ENCODE measurements at regions not wholly inside any gene's neighbourhood (a gene's known extent, or its start where the extent isn't known, plus 50 kb on each side); places are given as distances from the start of the nearest gene placed in this dataset.

- no peaks in the 10 kb centered on the region for H3K36me3 ChIP-seq (ENCODE audit: control insufficient read depth in 2 of 2, insufficient read depth in 2 of 2, low read length in 1 of 2)
- peaks cover 0 to 9% of the 10 kb centered on the region in 2 donors for H3K9me3 ChIP-seq (ENCODE audit: control insufficient read depth in 2 of 2, insufficient read depth in 1 of 2, low read length in 1 of 2)
- DNase-seq (ENCODE audit: low read depth in 6 of 9, low spot score in 9 of 9) = no peak
- no peak overlapping the region for H3K4me3 ChIP-seq (ENCODE audit: low read length in 2 of 2)
- H3K4me1 ChIP-seq (ENCODE audit: control insufficient read depth in 2 of 2, insufficient read depth in 2 of 2, low read length in 2 of 2) = no peaks in the 10 kb centered on the region
- H3K27ac ChIP-seq (ENCODE audit: low read depth in 1 of 2, low read length in 1 of 2) = no peak overlapping the region
- H3K27me3 ChIP-seq (ENCODE audit: control insufficient read depth in 2 of 2, insufficient read depth in 1 of 2, low read length in 1 of 2) = no peaks in the 10 kb centered on the region
- WGBS = 80% methylated on average over 5 of the region's 5 CpGs
These were observed 284.2 kb upstream of the NMUR2 start for GRCh38 chr5:152689250-152689711.

GRCh38 chr5:152694231-152694630, 289.2 kb upstream of the NMUR2 start:
- Histone ChIP-seq H3K4me1 (ENCODE audit: control insufficient read depth in 2 of 2, insufficient read depth in 2 of 2, low read length in 2 of 2) (no peaks in the 10 kb centered on the region), H3K4me3 (ENCODE audit: low read length in 2 of 2) (no peak overlapping the region), H3K36me3 (ENCODE audit: control insufficient read depth in 2 of 2, insufficient read depth in 2 of 2, low read length in 1 of 2) (no peaks in the 10 kb centered on the region), H3K27ac (ENCODE audit: low read depth in 1 of 2, low read length in 1 of 2) (no peak overlapping the region), H3K9me3 (ENCODE audit: control insufficient read depth in 2 of 2, insufficient read depth in 1 of 2, low read length in 1 of 2) (peaks cover 0 to 7% of the 10 kb centered on the region in 2 donors), H3K27me3 (ENCODE audit: control insufficient read depth in 2 of 2, insufficient read depth in 1 of 2, low read length in 1 of 2) (no peaks in the 10 kb centered on the region)
- DNase-seq (ENCODE audit: low read depth in 6 of 9, low spot score in 9 of 9) = no peak
- WGBS = 48% methylated on average over 2 of the region's 2 CpGs

GRCh38 chr5:152701305-152701949, 296.3 kb upstream of the NMUR2 start:
- DNase-seq (ENCODE audit: low read depth in 6 of 9, low spot score in 9 of 9) = no peak
- Histone ChIP-seq H3K36me3 (ENCODE audit: control insufficient read depth in 2 of 2, insufficient read depth in 2 of 2, low read length in 1 of 2) (no peaks in the 10 kb centered on the region), H3K4me3 (ENCODE audit: low read length in 2 of 2) (no peak overlapping the region), H3K9me3 (ENCODE audit: control insufficient read depth in 2 of 2, insufficient read depth in 1 of 2, low read length in 1 of 2) (peaks cover 0 to 4% of the 10 kb centered on the region in 2 donors), H3K27me3 (ENCODE audit: control insufficient read depth in 2 of 2, insufficient read depth in 1 of 2, low read length in 1 of 2) (no peaks in the 10 kb centered on the region), H3K4me1 (ENCODE audit: control insufficient read depth in 2 of 2, insufficient read depth in 2 of 2, low read length in 2 of 2) (no peaks in the 10 kb centered on the region), H3K27ac (ENCODE audit: low read depth in 1 of 2, low read length in 1 of 2) (no peak overlapping the region)
- WGBS = 68% methylated on average over 2 of the region's 2 CpGs

- H3K4me3 ChIP-seq (ENCODE audit: low read length in 2 of 2) = no peak overlapping the region
- H3K27ac ChIP-seq (ENCODE audit: low read depth in 1 of 2, low read length in 1 of 2) = no peak overlapping the region
- no peaks in the 10 kb centered on the region for H3K36me3 ChIP-seq (ENCODE audit: control insufficient read depth in 2 of 2, insufficient read depth in 2 of 2, low read length in 1 of 2)
- H3K27me3 ChIP-seq (ENCODE audit: control insufficient read depth in 2 of 2, insufficient read depth in 1 of 2, low read length in 1 of 2) = no peaks in the 10 kb centered on the region
- no peaks in the 10 kb centered on the region for H3K4me1 ChIP-seq (ENCODE audit: control insufficient read depth in 2 of 2, insufficient read depth in 2 of 2, low read length in 2 of 2)
- 97% methylated on average over 1 of the region's 1 CpG for WGBS
- no peaks in the 10 kb centered on the region for H3K9me3 ChIP-seq (ENCODE audit: control insufficient read depth in 2 of 2, insufficient read depth in 1 of 2, low read length in 1 of 2)
- DNase-seq (ENCODE audit: low read depth in 6 of 9, low spot score in 9 of 9) = no peak
These were observed 299.2 kb upstream of the NMUR2 start for GRCh38 chr5:152704286-152704685.

- WGBS = 57% methylated on average over 2 of the region's 2 CpGs
- H3K27ac ChIP-seq (ENCODE audit: low read depth in 1 of 2, low read length in 1 of 2) = no peak overlapping the region
- no peaks in the 10 kb centered on the region for H3K4me1 ChIP-seq (ENCODE audit: control insufficient read depth in 2 of 2, insufficient read depth in 2 of 2, low read length in 2 of 2)
- H3K4me3 ChIP-seq (ENCODE audit: low read length in 2 of 2) = no peak overlapping the region
- H3K36me3 ChIP-seq (ENCODE audit: control insufficient read depth in 2 of 2, insufficient read depth in 2 of 2, low read length in 1 of 2) = no peaks in the 10 kb centered on the region
- no peaks in the 10 kb centered on the region for H3K27me3 ChIP-seq (ENCODE audit: control insufficient read depth in 2 of 2, insufficient read depth in 1 of 2, low read length in 1 of 2)
- no peaks in the 10 kb centered on the region for H3K9me3 ChIP-seq (ENCODE audit: control insufficient read depth in 2 of 2, insufficient read depth in 1 of 2, low read length in 1 of 2)
- no peak for DNase-seq (ENCODE audit: low read depth in 6 of 9, low spot score in 9 of 9)
These were observed 306.8 kb upstream of the NMUR2 start for GRCh38 chr5:152711801-152712388.

- Histone ChIP-seq H3K27me3 (ENCODE audit: control insufficient read depth in 2 of 2, insufficient read depth in 1 of 2, low read length in 1 of 2) (no peaks in the 10 kb centered on the region), H3K9me3 (ENCODE audit: control insufficient read depth in 2 of 2, insufficient read depth in 1 of 2, low read length in 1 of 2) (peaks cover 0 to 11% of the 10 kb centered on the region in 2 donors), H3K36me3 (ENCODE audit: control insufficient read depth in 2 of 2, insufficient read depth in 2 of 2, low read length in 1 of 2) (no peaks in the 10 kb centered on the region), H3K4me3 (ENCODE audit: low read length in 2 of 2) (no peak overlapping the region), H3K27ac (ENCODE audit: low read depth in 1 of 2, low read length in 1 of 2) (no peak overlapping the region), H3K4me1 (ENCODE audit: control insufficient read depth in 2 of 2, insufficient read depth in 2 of 2, low read length in 2 of 2) (no peaks in the 10 kb centered on the region)
- DNase-seq (ENCODE audit: low read depth in 6 of 9, low spot score in 9 of 9) = no peak
- 10% methylated on average over 2 of the region's 2 CpGs for WGBS
These were observed 312.3 kb upstream of the NMUR2 start for GRCh38 chr5:152717393-152717792.

GRCh38 chr5:152723482-152723881, 318.4 kb upstream of the NMUR2 start:
- Histone ChIP-seq H3K9me3 (ENCODE audit: control insufficient read depth in 2 of 2, insufficient read depth in 1 of 2, low read length in 1 of 2) (peaks cover 1 to 14% of the 10 kb centered on the region in 2 donors), H3K27me3 (ENCODE audit: control insufficient read depth in 2 of 2, insufficient read depth in 1 of 2, low read length in 1 of 2) (no peaks in the 10 kb centered on the region), H3K36me3 (ENCODE audit: control insufficient read depth in 2 of 2, insufficient read depth in 2 of 2, low read length in 1 of 2) (no peaks in the 10 kb centered on the region), H3K4me1 (ENCODE audit: control insufficient read depth in 2 of 2, insufficient read depth in 2 of 2, low read length in 2 of 2) (no peaks in the 10 kb centered on the region), H3K27ac (ENCODE audit: low read depth in 1 of 2, low read length in 1 of 2) (no peak overlapping the region), H3K4me3 (ENCODE audit: low read length in 2 of 2) (no peak overlapping the region)
- no peak for DNase-seq (ENCODE audit: low read depth in 6 of 9, low spot score in 9 of 9)
- 92% methylated on average over 6 of the region's 6 CpGs for WGBS

- no peak overlapping the region for H3K4me3 ChIP-seq (ENCODE audit: low read length in 2 of 2)
- no peaks in the 10 kb centered on the region for H3K27me3 ChIP-seq (ENCODE audit: control insufficient read depth in 2 of 2, insufficient read depth in 1 of 2, low read length in 1 of 2)
- no peak overlapping the region for H3K27ac ChIP-seq (ENCODE audit: low read depth in 1 of 2, low read length in 1 of 2)
- WGBS = 94% methylated on average over 3 of the region's 3 CpGs
- no peaks in the 10 kb centered on the region for H3K9me3 ChIP-seq (ENCODE audit: control insufficient read depth in 2 of 2, insufficient read depth in 1 of 2, low read length in 1 of 2)
- no peak for DNase-seq (ENCODE audit: low read depth in 6 of 9, low spot score in 9 of 9)
- no peaks in the 10 kb centered on the region for H3K4me1 ChIP-seq (ENCODE audit: control insufficient read depth in 2 of 2, insufficient read depth in 2 of 2, low read length in 2 of 2)
- no peaks in the 10 kb centered on the region for H3K36me3 ChIP-seq (ENCODE audit: control insufficient read depth in 2 of 2, insufficient read depth in 2 of 2, low read length in 1 of 2)
These were observed 325.1 kb upstream of the NMUR2 start for GRCh38 chr5:152730176-152730575.

GRCh38 chr5:152736906-152737305, 331.8 kb upstream of the NMUR2 start:
- WGBS = 90% methylated on average over 4 of the region's 4 CpGs
- H3K4me3 ChIP-seq (ENCODE audit: low read length in 2 of 2) = no peak overlapping the region
- no peak for DNase-seq (ENCODE audit: low read depth in 6 of 9, low spot score in 9 of 9)
- no peaks in the 10 kb centered on the region for H3K27me3 ChIP-seq (ENCODE audit: control insufficient read depth in 2 of 2, insufficient read depth in 1 of 2, low read length in 1 of 2)
- H3K27ac ChIP-seq (ENCODE audit: low read depth in 1 of 2, low read length in 1 of 2) = no peak overlapping the region
- H3K36me3 ChIP-seq (ENCODE audit: control insufficient read depth in 2 of 2, insufficient read depth in 2 of 2, low read length in 1 of 2) = no peaks in the 10 kb centered on the region
- H3K4me1 ChIP-seq (ENCODE audit: control insufficient read depth in 2 of 2, insufficient read depth in 2 of 2, low read length in 2 of 2) = no peaks in the 10 kb centered on the region
- peaks cover 1 to 9% of the 10 kb centered on the region in 2 donors for H3K9me3 ChIP-seq (ENCODE audit: control insufficient read depth in 2 of 2, insufficient read depth in 1 of 2, low read length in 1 of 2)
